ENCODE measurements at regions not wholly inside any gene's neighbourhood (a gene's known extent, or its start where the extent isn't known, plus 50 kb on each side); places are given as distances from the start of the nearest gene placed in this dataset.

DNA sequence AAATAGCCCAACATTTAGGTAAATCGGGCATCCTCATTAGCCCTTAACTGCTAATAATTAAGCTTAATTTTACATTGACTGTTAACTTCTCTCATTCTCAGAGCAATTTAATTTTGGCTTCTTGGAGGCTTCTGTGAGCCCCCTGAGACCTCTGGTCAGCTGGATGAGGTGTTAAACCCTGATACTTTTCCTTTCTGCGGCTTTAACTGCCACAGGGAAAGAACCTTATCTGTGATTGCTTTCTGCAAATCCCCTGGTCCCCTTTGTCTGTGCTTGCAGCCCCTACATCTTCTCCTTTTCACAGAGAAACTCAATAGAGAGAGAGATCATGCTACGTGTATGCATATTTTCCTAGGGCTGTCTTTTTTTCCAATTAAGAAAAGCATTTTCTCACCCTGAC lies 184.5 kb upstream of the CSF3R start:
- no peak for TF ChIP-seq POLR2A (IDR thresholded peaks at IDR 0.05)
- TF ChIP-seq, protein P1, sequence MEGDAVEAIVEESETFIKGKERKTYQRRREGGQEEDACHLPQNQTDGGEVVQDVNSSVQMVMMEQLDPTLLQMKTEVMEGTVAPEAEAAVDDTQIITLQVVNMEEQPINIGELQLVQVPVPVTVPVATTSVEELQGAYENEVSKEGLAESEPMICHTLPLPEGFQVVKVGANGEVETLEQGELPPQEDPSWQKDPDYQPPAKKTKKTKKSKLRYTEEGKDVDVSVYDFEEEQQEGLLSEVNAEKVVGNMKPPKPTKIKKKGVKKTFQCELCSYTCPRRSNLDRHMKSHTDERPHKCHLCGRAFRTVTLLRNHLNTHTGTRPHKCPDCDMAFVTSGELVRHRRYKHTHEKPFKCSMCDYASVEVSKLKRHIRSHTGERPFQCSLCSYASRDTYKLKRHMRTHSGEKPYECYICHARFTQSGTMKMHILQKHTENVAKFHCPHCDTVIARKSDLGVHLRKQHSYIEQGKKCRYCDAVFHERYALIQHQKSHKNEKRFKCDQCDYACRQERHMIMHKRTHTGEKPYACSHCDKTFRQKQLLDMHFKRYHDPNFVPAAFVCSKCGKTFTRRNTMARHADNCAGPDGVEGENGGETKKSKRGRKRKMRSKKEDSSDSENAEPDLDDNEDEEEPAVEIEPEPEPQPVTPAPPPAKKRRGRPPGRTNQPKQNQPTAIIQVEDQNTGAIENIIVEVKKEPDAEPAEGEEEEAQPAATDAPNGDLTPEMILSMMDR (IDR thresholded peaks at IDR 0.05) = no peak

Data from esophagus squamous epithelium (tissue), 4 donors.